AG04449 (cell line): ENCODE measurements at regions not wholly inside any gene's neighbourhood (a gene's known extent, or its start where the extent isn't known, plus 50 kb on each side); places are given as distances from the start of the nearest gene placed in this dataset.

Source experiments
- CTCF ChIA-PET: fragments of 350-600 bp; formaldehyde crosslinking; extraction: SDS; loops from one replicate; lab custom pipeline; 2021; ENCODE audit warnings: antibody characterized with exemption; lab: Yijun Ruan, JAX
- POLR2A ChIA-PET: fragments of 400-600, 350-600 bp; formaldehyde crosslinking; extraction: SDS; loops from one replicate; lab custom pipeline; 2020; ENCODE audit warnings: antibody characterized with exemption, inconsistent platforms; lab: Yijun Ruan, JAX
- DNase-seq: peaks from one replicate; pipeline ENCODE4 v3.0.0-alpha.2; 2010; ENCODE audit warnings: low read depth, low spot score
- H3K4me3 ChIP-seq: 2 replicates; pipeline ENCODE4 v1.5.1; 2011; ENCODE audit warnings: low read depth, mild to moderate bottlenecking, control low read depth, low read length
- TF ChIP-seq, protein P1 (sequence below): IDR thresholded peaks from one replicate; pipeline ENCODE4 v1.5.1; 2011; ENCODE audit warnings: mild to moderate bottlenecking, moderate library complexity, low read length, control low read depth, inconsistent platforms; ENCODE audit not compliant: insufficient read depth; ENCODE audit errors: missing control alignments

DNA sequence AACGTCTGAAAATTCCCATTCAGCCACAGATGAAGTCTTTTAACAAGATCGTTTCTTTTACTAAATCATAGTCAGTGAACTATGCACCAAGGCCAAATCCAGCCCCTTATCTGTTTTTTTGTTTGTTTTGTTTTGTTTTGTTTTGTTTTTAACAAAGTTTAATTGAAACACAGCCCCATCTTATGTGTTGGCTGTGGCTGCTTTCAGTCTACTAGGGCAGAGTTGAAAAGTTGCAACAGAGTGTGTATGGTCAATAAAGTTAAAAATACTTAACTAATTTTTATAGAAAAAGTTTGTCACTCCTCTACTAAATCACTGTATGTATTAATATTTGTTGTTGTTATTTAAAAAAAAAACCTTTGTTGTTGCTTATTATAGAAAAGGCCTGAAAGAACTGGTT is 137.1 kb downstream of the CAAP1 start:
- no peak for DNase-seq
- POLR2A ChIA-PET, result no interaction called here
- CTCF ChIA-PET, result no interaction called here
- no peak overlapping the region for H3K4me3 ChIP-seq
- TF ChIP-seq, protein P1, sequence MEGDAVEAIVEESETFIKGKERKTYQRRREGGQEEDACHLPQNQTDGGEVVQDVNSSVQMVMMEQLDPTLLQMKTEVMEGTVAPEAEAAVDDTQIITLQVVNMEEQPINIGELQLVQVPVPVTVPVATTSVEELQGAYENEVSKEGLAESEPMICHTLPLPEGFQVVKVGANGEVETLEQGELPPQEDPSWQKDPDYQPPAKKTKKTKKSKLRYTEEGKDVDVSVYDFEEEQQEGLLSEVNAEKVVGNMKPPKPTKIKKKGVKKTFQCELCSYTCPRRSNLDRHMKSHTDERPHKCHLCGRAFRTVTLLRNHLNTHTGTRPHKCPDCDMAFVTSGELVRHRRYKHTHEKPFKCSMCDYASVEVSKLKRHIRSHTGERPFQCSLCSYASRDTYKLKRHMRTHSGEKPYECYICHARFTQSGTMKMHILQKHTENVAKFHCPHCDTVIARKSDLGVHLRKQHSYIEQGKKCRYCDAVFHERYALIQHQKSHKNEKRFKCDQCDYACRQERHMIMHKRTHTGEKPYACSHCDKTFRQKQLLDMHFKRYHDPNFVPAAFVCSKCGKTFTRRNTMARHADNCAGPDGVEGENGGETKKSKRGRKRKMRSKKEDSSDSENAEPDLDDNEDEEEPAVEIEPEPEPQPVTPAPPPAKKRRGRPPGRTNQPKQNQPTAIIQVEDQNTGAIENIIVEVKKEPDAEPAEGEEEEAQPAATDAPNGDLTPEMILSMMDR, result no peak

DNA sequence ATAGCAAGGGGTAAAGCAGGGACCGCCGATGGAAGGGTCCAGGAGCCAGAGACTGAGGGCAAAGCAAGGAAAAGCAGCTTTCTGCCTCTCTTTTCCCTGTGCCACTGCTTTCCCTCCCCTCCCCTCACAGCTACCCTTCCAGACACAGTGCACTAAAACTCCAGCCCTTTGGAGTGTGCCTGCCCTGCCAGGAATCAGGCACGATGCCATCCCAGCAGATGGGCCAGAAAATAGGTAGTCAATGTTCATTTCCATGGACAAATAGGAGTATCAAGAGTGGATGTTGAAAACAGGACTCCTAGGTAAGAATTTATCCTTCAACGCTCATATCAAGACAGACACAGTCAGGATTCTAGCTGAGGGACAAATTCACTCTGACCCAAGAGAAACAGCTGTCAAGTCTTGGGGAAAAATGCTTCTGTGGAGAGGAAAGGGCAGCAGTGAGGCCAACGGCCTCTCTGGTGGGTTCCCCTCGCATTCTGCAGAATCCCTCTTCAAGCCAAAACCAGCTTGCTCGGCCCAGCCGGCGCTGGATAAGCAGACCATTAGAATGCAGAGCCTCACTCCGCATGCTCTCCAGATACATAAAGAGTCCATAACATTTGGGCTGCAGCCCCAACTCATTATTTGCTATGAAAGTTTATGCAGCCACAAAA is 138.0 kb downstream of the CAAP1 start:
- ChIA-PET POLR2A (interaction anchor here (0.5 kb wide), 1 partner anchor 37 kb away, joined by 5 read pairs; no protein-coding TSS in a partner anchor), CTCF (no interaction called here)
- no peak for DNase-seq
- TF ChIP-seq, protein P1, result no peak
- H3K4me3 ChIP-seq, result no peak overlapping the region

DNA sequence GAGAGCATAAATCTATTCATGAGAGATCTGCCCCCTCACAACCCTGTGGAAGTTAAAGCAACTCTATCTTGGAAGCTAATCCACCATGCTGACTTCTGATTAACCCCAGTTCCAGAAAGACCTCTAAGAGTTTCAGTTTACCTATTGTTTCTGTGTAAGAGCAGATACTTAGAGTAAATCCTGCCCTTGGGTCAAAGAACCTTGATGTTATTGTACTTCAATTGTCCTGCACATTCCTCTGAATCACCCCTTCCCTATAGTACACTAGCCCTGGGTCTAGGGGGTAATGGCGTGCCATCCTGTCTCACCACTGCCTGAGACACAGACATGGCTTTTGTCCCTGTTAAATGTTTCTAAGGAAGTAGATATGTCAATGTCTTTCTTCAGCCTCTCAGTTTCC is 138.6 kb downstream of the CAAP1 start:
- no peak for DNase-seq
- TF ChIP-seq, protein P1, result no peak
- CTCF ChIA-PET, result no interaction called here

DNA sequence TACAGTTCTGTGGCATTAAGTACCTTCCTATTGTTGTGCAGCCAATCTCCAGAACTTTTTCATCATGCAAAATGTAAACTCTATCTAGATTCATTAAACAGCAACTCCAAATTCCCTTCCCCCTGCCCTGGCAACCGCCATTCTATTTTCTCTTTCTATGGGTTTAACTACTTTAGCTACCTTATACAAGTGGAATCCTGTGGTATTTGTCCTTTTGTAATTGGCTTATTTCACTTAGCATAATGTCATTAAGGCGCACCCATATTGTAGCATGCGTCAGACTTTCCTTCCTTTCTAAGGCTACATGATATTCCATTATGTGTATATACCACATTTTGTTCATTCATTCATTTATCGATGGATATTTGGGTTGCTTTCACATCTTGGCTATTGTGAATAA is 142.4 kb downstream of the CAAP1 start:
- ChIA-PET CTCF (no interaction called here), POLR2A (no interaction called here)
- DNase-seq, result no peak
- TF ChIP-seq, protein P1, result no peak
- H3K4me3 ChIP-seq, result no peak overlapping the region

More for the DNA sequence above, 138.6 kb downstream of the CAAP1 start:
- no peak overlapping the region for H3K4me3 ChIP-seq
- POLR2A ChIA-PET, result no interaction called here

DNA sequence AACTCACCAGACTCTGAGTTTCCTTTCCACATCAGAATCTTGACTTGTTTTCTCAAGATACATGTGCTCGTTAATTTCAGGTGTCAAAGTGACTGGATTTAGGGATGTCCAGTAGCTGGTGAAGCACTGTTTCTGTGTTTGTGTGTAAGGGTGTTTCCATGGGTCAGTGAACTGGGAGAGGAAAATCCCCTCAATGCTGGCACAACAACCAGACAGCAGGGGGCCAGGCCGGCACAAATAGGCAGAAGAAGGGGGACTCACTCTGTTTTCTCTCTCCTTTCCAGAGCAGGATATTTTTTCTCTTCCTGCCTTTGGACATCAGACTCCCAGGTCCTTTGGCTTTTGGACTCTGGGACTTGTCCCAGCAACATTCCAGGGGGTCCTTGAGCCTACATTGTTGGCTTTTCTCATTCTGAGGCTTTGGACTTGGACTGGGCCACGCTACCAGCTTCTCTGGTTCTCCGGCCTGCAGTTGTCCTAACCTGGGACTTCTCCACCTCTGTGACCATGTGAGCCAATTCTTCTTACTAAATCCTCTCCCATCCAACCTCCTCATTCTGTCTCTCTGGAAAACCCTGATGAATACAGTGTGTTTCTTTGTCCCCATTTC is 144.0 kb downstream of the CAAP1 start:
- H3K4me3 ChIP-seq, result no peak overlapping the region
- TF ChIP-seq, protein P1, result no peak
- POLR2A ChIA-PET, result no interaction called here
- CTCF ChIA-PET, result no interaction called here
- DNase-seq, result no peak

DNA sequence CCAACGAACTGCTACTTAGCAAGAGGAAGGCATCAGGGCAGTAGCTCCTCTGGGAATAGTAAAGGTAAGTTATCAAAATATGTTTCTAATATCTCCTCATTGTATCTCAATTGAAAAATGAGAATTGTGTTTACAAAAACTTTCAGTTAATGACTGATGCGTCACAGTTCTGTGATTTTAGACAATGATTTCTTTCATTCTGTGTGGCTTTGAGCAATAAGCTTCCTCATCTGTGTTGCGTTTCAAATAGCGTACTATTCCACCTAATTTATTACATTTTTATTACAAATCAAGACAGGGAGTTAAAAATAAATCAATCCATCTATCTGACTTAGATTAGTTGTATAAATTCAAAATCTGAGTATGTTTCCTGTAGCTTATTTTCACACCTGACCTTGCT is 145.0 kb downstream of the CAAP1 start:
- H3K4me3 ChIP-seq, result no peak overlapping the region
- ChIA-PET CTCF (no interaction called here), POLR2A (no interaction called here)
- TF ChIP-seq, protein P1, result no peak
- no peak for DNase-seq
